MM.1S (cell line): ENCODE measurements at regions not wholly inside any gene's neighbourhood (a gene's known extent, or its start where the extent isn't known, plus 50 kb on each side); places are given as distances from the start of the nearest gene placed in this dataset.
"Not testable (repeated sequence)": the region's sequence is repeated elsewhere in the genome, so short reads cannot be mapped to it uniquely, and the experiment has no call there.

ENCODE experiments used
- DNase-seq: peaks from one replicate; pipeline ENCODE4 v3.0.0-alpha.2; 2015
- H2AFZ ChIP-seq: fragments of 300-600 bp; sonication (generic); 2 replicates; pipeline ENCODE4 v1.6.0; 2016; ENCODE audit warnings: antibody characterized with exemption, low read length
- H3F3A ChIP-seq: fragments of 300-600 bp; sonication (generic); 2 replicates; pipeline ENCODE4 v1.6.1; 2016; ENCODE audit warnings: mild to moderate bottlenecking, antibody characterized with exemption, low read length, moderate library complexity, mixed read lengths; ENCODE audit not compliant: insufficient read depth
- H3K27ac ChIP-seq: fragments of 300-600 bp; sonication (generic); 2 replicates; pipeline ENCODE4 v1.5.1; 2016; ENCODE audit warnings: mild to moderate bottlenecking, low read length
- H3K27me3 ChIP-seq: fragments of 300-600 bp; sonication (generic); replicated peaks from 2 replicates; pipeline ENCODE4 v1.6.0; 2016; ENCODE audit warnings: low read length; ENCODE audit not compliant: insufficient read depth
- H3K36me3 ChIP-seq: fragments of 300-600 bp; sonication (generic); replicated peaks from 2 replicates; pipeline ENCODE4 v1.6.1; 2016; ENCODE audit warnings: mild to moderate bottlenecking, low read length, mixed read lengths; ENCODE audit not compliant: insufficient read depth
- H3K4me1 ChIP-seq: fragments of 300-600 bp; sonication (generic); 2 replicates; pipeline ENCODE4 v1.6.1; 2016; ENCODE audit warnings: low read length, mixed read lengths
- H3K4me2 ChIP-seq: fragments of 300-600 bp; sonication (generic); 2 replicates; pipeline ENCODE4 v1.6.0; 2016; ENCODE audit warnings: low read depth, low read length
- H3K4me3 ChIP-seq: fragments of 300-600 bp; sonication (generic); 2 replicates; pipeline ENCODE4 v1.5.1; 2016; ENCODE audit warnings: low read length, mixed read lengths
- H3K79me2 ChIP-seq: fragments of 300-600 bp; sonication (generic); 2 replicates; pipeline ENCODE4 v1.6.1; 2016; ENCODE audit warnings: mixed run types, low read length, mixed read lengths
- H3K9ac ChIP-seq: fragments of 300-600 bp; sonication (generic); 2 replicates; pipeline ENCODE4 v1.6.1; 2016; ENCODE audit warnings: low read length, mixed read lengths
- H3K9me2 ChIP-seq: fragments of 300-600 bp; sonication (generic); replicated peaks from 2 replicates; pipeline ENCODE4 v1.6.1; 2016; ENCODE audit warnings: mild to moderate bottlenecking, low read length, mixed read lengths; ENCODE audit not compliant: insufficient read depth
- H3K9me3 ChIP-seq: fragments of 300-600 bp; sonication (generic); replicated peaks from 2 replicates; pipeline ENCODE4 v1.6.1; 2016; ENCODE audit warnings: mild to moderate bottlenecking, low read length, mixed read lengths; ENCODE audit not compliant: insufficient read depth
- H4K20me1 ChIP-seq: fragments of 300-600 bp; sonication (generic); 2 replicates; pipeline ENCODE4 v1.6.1; 2016; ENCODE audit warnings: mild to moderate bottlenecking, low read length, moderate library complexity, mixed read lengths; ENCODE audit not compliant: insufficient read depth
- EZH2 ChIP-seq: fragments of 300-600 bp; sonication (generic); optimal IDR thresholded peaks from 2 replicates; pipeline ENCODE3; 2017; ENCODE audit warnings: low read depth, mild to moderate bottlenecking, antibody characterized with exemption, low read length, mixed read lengths
- EZH2phosphoT487 ChIP-seq: fragments of 300-600 bp; sonication (generic); IDR thresholded peaks from 2 replicates; pipeline ENCODE4 v1.6.1; 2018; ENCODE audit warnings: antibody characterized with exemption, low read length
- TF ChIP-seq, protein P1 (sequence below): fragments of 300-600 bp; sonication (generic); IDR thresholded peaks from 2 replicates; pipeline ENCODE4 v1.5.1; 2016; ENCODE audit warnings: antibody characterized with exemption, low read length, mixed read lengths

GRCh38 chr7:142579946-142580345 lies 169.3 kb upstream of the PRSS1 start:
- Histone ChIP-seq H3K27me3 (no peaks in the 10 kb centered on the region), H3K79me2 (no peaks in the 10 kb centered on the region), H3K9me2 (no peaks in the 10 kb centered on the region), H3K27ac (no peak overlapping the region), H3K36me3 (no peaks in the 10 kb centered on the region), H4K20me1 (no peaks in the 10 kb centered on the region), H3K4me1 (peaks cover 29% of the 10 kb centered on the region), H3K4me3 (no peak overlapping the region), H3K4me2 (no peak overlapping the region), H3K9me3 (no peaks in the 10 kb centered on the region), H3F3A (peaks cover 9% of the 10 kb centered on the region), H2AFZ (no peak overlapping the region), H3K9ac (no peak overlapping the region)
- no peak for DNase-seq
- TF ChIP-seq, protein P1, sequence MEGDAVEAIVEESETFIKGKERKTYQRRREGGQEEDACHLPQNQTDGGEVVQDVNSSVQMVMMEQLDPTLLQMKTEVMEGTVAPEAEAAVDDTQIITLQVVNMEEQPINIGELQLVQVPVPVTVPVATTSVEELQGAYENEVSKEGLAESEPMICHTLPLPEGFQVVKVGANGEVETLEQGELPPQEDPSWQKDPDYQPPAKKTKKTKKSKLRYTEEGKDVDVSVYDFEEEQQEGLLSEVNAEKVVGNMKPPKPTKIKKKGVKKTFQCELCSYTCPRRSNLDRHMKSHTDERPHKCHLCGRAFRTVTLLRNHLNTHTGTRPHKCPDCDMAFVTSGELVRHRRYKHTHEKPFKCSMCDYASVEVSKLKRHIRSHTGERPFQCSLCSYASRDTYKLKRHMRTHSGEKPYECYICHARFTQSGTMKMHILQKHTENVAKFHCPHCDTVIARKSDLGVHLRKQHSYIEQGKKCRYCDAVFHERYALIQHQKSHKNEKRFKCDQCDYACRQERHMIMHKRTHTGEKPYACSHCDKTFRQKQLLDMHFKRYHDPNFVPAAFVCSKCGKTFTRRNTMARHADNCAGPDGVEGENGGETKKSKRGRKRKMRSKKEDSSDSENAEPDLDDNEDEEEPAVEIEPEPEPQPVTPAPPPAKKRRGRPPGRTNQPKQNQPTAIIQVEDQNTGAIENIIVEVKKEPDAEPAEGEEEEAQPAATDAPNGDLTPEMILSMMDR, result no peak
- TF ChIP-seq EZH2 (no peak), EZH2phosphoT487 (no peak)

DNA sequence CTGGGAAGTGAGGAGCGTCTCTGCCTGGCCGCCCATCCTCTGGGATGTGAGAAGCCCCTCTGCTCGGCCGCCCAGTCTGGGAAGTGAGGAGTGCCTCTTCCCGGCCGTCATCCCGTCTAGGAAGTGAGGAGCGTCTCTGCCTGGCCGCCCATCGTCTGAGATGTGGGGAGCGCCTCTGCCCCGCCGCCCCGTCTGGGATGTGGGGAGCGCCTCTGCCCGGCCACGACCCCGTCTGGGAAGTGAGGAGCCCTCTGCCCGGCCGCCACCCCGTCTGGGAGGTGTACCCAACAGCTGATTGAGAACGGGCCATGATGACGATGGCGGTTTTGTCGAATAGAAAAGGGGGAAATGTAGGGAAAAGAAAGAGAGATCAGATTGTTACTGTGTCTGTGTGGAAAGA lies 173.9 kb upstream of the PRSS1 start:
- not testable (repeated sequence) for H3K4me3 ChIP-seq, H3K27me3 ChIP-seq, H3K36me3 ChIP-seq, H3K9me2 ChIP-seq, H3K9ac ChIP-seq, H3K4me2 ChIP-seq, H3K4me1 ChIP-seq, H3K79me2 ChIP-seq, H3F3A ChIP-seq, DNase-seq, H4K20me1 ChIP-seq, H2AFZ ChIP-seq, H3K9me3 ChIP-seq, H3K27ac ChIP-seq

- H3K27ac ChIP-seq, result no peak overlapping the region
- no peaks in the 10 kb centered on the region for H3F3A ChIP-seq
- no peaks in the 10 kb centered on the region for H3K36me3 ChIP-seq
- H3K4me2 ChIP-seq, result no peak overlapping the region
- DNase-seq, result no peak
- no peaks in the 10 kb centered on the region for H3K79me2 ChIP-seq
- no peaks in the 10 kb centered on the region for H3K9me3 ChIP-seq
- no peaks in the 10 kb centered on the region for H3K9me2 ChIP-seq
- no peaks in the 10 kb centered on the region for H3K27me3 ChIP-seq
- no peaks in the 10 kb centered on the region for H4K20me1 ChIP-seq
- peaks cover 6% of the 10 kb centered on the region; the same call in 1 of the 2 replicates for H3K4me1 ChIP-seq
- H2AFZ ChIP-seq, result no peak overlapping the region
- H3K4me3 ChIP-seq, result no peak overlapping the region
- TF ChIP-seq EZH2phosphoT487 (no peak), EZH2 (no peak)
- TF ChIP-seq, protein P1, result no peak
- H3K9ac ChIP-seq, result no peak overlapping the region
These were observed 177.7 kb upstream of the PRSS1 start for GRCh38 chr7:142571581-142571980.

DNA sequence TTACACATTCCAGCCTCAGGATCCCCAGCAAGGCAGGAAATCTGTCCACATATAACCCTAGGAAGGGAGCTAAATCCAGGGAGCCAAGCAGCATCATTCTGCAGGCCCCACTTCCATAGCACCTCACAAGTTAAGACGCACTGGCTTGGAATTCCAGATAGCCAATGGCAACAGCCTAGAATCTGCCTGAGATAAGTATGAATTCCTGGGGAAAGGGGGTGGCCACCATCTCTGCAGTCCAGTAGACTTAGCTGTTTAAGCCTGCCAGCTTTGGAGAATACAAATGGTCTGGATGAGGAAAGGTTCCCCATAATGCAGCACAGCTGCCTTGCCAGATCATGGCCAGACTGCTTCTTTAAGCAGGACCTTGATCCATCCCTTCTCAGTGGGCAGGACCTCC lies 179.4 kb upstream of the PRSS1 start:
- H3K9ac ChIP-seq, result no peak overlapping the region
- no peaks in the 10 kb centered on the region for H4K20me1 ChIP-seq
- no peaks in the 10 kb centered on the region for H3K9me3 ChIP-seq
- H3K4me2 ChIP-seq, result no peak overlapping the region
- no peak overlapping the region for H2AFZ ChIP-seq
- no peaks in the 10 kb centered on the region for H3K36me3 ChIP-seq
- H3F3A ChIP-seq, result no peaks in the 10 kb centered on the region
- no peaks in the 10 kb centered on the region for H3K27me3 ChIP-seq
- no peak for TF ChIP-seq EZH2
- no peak for TF ChIP-seq EZH2phosphoT487
- TF ChIP-seq, protein P1, result no peak
- H3K79me2 ChIP-seq, result no peaks in the 10 kb centered on the region
- no peak overlapping the region for H3K4me3 ChIP-seq
- no peak overlapping the region for H3K27ac ChIP-seq
- no peak for DNase-seq
- H3K4me1 ChIP-seq, result peaks cover 6% of the 10 kb centered on the region; the same call in 1 of the 2 replicates
- H3K9me2 ChIP-seq, result no peaks in the 10 kb centered on the region
